ENCODE measurements at regions not wholly inside any gene's neighbourhood (a gene's known extent, or its start where the extent isn't known, plus 50 kb on each side); places are given as distances from the start of the nearest gene placed in this dataset.

DNA sequence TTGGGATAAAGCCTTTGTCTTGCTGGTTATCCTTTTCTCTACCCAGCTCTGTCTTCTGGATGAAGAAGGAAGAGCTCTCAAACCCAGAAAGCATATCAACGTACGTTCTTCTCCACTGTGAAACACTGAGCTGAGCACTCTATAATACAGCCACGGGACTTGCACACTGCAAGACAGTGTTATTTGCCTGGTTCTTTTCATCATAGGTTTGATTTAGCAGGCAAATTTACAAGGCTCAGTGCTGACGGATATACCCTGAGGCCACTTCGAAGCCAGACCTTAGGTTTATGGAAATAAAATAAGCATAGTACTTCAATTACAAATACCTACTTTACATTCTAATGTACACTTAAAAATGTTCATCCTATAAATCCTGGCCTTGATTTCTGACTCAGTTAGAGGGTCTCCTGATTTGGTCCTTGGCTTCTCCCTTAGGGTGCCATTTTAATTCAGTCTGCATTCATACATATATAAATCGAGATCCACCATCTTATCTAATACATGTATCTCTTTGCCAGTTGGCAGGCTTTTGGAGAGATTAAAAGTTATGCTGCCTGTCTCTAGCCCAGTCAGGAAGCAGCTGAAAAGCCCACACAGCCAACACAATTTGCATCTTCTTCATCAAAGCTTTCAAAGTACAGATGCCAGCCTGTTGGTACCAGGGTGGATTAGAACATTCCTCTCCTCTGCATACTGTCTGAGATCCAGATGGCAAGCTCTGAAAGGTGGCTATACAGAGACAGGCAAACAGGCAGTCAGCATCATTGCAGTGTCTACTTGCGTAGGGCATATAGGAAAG is 194.4 kb downstream of the DEPDC1B start:
- peak; percentile 47; the same call in 1 of the 2 replicates for TF ChIP-seq GATA2 (IDR thresholded peaks at IDR 0.05; ENCODE audit: low read depth, low read length)
- TF ChIP-seq GATA3 (IDR thresholded peaks at IDR 0.05; ENCODE audit: low read depth, low read length): peak; percentile 39; the same call in 1 of the 2 replicates

Measured in SH-SY5Y (cell line).